22Rv1 (cell line): ENCODE measurements at regions not wholly inside any gene's neighbourhood (a gene's known extent, or its start where the extent isn't known, plus 50 kb on each side); places are given as distances from the start of the nearest gene placed in this dataset.
"Not testable (repeated sequence)": the region's sequence is repeated elsewhere in the genome, so short reads cannot be mapped to it uniquely, and the experiment has no call there.

Experiments
- H3K27ac ChIP-seq: fragments of 450-650 bp; 2 replicates; pipeline ENCODE4 v1.5.1; 2017
- ZFX ChIP-seq: fragments of 450-650 bp; IDR thresholded peaks from 2 replicates; pipeline ENCODE4 v1.6.1; 2017; ENCODE audit warnings: antibody characterized with exemption, borderline replicate concordance
- TF ChIP-seq, protein P1 (sequence below): fragments of 450-650 bp; IDR thresholded peaks from 2 replicates; pipeline ENCODE4 v1.5.1; 2017; ENCODE audit warnings: mild to moderate bottlenecking

DNA sequence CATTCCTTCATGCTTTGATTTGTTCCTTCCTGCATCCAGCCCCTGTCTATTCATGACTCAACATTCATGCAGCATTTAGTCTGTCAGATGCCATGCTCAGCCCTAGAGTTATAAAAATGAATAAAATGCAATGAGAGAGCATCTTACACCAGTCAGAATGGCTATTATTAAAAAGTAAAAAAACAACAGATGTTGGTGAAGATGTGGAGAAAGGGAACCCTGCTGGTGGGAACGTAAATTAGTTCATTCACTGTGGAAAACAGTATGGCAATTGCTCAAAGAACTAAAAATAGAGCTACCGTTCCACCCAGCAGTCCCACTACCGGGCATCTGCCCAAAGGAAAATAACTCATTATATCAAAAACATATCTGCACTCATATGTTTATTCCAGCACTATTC lies 70.0 kb upstream of the GTF3A start:
- H3K27ac ChIP-seq, result no peak overlapping the region
- TF ChIP-seq ZFX, result no peak
- TF ChIP-seq, protein P1, sequence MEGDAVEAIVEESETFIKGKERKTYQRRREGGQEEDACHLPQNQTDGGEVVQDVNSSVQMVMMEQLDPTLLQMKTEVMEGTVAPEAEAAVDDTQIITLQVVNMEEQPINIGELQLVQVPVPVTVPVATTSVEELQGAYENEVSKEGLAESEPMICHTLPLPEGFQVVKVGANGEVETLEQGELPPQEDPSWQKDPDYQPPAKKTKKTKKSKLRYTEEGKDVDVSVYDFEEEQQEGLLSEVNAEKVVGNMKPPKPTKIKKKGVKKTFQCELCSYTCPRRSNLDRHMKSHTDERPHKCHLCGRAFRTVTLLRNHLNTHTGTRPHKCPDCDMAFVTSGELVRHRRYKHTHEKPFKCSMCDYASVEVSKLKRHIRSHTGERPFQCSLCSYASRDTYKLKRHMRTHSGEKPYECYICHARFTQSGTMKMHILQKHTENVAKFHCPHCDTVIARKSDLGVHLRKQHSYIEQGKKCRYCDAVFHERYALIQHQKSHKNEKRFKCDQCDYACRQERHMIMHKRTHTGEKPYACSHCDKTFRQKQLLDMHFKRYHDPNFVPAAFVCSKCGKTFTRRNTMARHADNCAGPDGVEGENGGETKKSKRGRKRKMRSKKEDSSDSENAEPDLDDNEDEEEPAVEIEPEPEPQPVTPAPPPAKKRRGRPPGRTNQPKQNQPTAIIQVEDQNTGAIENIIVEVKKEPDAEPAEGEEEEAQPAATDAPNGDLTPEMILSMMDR, result no peak

DNA sequence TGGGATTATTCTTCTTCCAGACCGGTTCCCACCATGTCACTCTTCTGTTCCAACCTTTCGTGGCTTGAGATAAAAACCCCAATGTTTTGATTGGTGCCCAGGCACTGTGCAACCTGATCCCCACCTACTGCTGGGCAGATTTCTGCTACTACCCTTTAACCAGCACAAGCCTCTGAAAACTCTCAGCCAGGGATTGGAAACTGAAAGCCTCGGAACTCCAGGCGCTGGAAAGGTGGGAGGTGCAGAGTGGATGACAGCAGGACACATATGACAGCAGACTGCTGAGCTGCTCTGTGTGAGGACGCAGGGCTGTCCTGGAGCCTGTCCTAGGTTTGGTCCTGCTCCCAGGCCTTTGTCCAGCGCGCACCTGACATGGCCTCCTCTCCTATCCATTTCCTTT lies 68.5 kb upstream of the GTF3A start:
- no peak overlapping the region for H3K27ac ChIP-seq
- no peak for TF ChIP-seq ZFX
- TF ChIP-seq, protein P1, result no peak

DNA sequence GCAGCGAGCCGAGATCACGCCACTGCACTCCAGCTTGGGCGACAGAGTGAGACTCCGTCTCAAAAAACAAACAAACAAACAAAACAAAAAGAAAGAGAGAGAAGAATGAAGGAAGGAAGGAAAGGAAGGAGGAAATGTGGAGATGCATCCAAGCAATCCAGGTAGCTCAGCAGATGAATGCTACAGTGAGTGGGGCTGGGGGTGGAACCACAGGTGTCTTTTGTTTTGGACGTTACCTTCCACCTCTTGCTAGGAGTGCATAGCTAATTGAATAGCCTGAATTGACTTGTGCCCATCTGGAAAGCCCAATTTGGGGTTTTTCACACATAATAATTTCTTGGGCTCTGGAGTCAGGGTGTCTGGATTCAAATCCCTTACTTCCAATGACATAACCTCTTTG lies 66.0 kb upstream of the GTF3A start:
- no peak overlapping the region for H3K27ac ChIP-seq
- TF ChIP-seq, protein P1, result no peak
- no peak for TF ChIP-seq ZFX

DNA sequence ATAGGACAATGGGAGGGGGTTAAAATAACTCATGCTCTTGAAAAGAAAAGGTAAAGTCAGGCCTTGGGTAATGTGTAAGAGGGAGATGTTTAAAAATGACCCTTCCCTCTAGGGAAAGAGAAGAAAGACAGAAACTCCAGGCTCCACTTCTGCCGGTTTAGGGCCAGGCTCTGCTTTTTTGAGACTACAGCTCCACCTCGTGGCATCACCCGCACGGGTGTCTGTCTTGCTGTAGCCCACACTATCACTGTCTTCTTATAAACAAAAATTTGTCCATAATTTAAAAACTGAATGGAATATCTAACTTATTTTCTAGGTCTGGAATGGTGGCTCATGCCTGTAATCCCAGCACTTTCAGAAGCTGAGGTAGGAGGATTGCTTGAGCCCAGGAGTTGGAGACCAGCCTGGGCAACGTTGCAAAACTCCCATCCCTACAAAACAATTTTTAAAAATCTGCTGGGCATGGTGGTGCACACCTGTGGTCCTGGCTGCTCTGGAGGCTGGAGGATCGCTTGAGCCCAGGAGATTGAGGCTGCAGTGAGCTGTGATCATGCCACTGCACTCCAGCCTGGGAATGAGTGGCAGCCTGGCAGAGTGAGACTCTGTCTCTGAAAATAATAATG lies 65.1 kb upstream of the GTF3A start:
- no peak for TF ChIP-seq ZFX
- TF ChIP-seq, protein P1, result peak; percentile 77
- H3K27ac ChIP-seq, result no peak overlapping the region

DNA sequence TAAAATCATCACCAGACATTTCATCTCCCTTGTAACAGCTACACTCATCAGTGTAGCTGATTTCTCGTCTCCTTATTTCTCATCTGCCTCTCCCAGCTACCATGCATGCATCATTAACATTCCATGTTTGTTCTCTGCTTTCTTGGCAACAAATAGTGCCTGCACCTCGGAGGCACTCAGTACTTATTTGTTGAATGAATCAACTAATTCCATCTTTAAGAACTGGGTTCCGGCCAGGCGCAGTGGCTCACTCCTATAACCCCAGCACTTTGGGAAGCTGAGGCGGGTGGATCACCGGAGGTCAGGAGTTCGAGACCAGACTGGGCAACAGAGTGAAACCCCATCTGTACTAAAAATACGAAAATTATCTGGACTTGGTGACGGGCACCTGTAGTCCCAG lies 63.9 kb upstream of the GTF3A start:
- H3K27ac ChIP-seq, result no peak overlapping the region
- TF ChIP-seq, protein P1, result no peak
- no peak for TF ChIP-seq ZFX

DNA sequence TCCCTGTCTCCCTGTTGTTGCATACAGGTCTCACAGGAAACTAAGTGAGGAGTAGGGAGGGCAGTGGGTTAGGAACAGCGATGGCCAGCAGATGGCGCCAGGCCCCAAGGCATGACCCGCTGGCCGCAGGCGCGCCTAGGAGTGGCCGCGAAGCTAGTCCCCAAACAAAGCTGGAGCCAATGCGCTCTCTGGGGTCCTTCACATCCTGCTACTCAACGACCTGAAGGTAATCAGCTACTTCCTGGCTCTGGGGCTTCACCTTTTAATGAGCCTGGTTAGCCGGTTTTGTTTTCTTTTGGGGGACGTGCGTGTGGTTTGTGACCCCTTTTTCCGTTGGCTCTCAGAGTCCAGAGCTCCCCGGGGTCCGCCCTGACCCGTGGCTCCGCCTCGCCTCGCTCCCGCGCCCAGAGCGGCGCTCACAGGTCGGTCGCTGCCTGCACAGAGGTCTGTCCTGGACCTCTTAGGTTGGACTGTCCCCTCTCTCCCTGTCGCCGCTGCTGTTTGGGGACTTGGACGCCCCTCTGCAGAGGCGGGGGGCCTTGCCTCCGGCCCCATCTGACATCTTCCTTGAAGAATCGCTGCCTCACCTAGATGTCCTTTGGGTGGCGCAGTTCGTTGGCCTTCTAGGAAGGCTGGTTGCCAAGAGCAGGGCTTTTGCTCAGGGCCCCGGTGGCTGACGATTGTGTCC lies 62.2 kb upstream of the GTF3A start:
- H3K27ac ChIP-seq, result no peak overlapping the region
- TF ChIP-seq, protein P1, result peak; percentile 88
- TF ChIP-seq ZFX, result no peak

DNA sequence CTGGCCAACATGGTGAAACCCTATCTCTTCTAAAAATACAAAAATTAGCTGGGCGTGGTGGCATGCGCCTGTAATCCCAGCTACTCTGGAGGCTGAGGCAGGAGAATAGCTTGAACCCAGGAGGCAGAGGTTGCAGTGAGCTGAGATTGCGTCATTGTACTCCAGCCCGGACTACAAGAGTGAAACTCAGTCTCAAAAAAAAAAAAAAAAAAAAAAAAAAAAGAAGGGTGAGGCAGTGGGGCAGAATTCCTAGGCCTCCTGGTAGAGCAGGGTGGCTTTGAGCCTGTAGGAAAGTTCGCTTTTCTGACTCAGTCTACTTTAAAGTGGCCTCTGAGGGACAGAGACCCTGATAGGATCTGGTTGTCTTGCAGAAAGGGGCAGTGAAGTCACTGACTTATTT lies 60.8 kb upstream of the GTF3A start:
- not testable (repeated sequence) for H3K27ac ChIP-seq

DNA sequence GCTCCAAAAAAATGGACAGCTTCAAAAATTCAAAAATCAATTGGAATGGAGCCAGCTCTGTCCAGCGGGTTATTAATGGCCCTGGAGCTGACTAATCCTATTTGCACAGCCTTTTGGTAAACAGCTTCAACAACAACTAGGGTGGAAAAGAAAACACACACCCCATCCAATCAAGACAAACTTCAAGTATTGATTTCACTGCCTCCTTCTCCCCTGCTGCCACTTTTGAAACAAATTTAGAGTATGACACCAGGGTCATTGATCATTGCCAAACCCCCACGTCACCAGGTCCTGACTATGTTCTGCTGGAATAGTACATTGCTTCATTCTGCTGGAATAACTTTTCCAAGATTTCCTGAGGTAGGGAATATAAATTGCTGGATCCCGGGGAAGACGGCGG lies 56.8 kb upstream of the GTF3A start:
- TF ChIP-seq ZFX, result no peak
- TF ChIP-seq, protein P1, result no peak
- no peak overlapping the region for H3K27ac ChIP-seq
